Vagina (tissue), 2 donors: ENCODE measurements at regions not wholly inside any gene's neighbourhood (a gene's known extent, or its start where the extent isn't known, plus 50 kb on each side); places are given as distances from the start of the nearest gene placed in this dataset.

Source experiments
- CTCF ChIP-seq, 3 experiments: fragments of 450-650 bp in 2 of 3; fragments of 200-600 bp in 1 of 3; sonication (generic) in 1 of 3; IDR thresholded peaks; one replicate each; pipeline ENCODE4 v1.5.1; 2017 to 2019; ENCODE audit warnings: antibody characterized with exemption in 3 of 3, mild to moderate bottlenecking in 2 of 3, moderate library complexity in 2 of 3
- POLR2A ChIP-seq, 2 donors: fragments of 450-650 bp; IDR thresholded peaks; one replicate each; pipeline ENCODE4 v1.6.1; 2017; ENCODE audit warnings: antibody characterized with exemption in 2 of 2, mild to moderate bottlenecking in 2 of 2, moderate library complexity in 2 of 2

GRCh38 chr2:180482696-180483095, 475.6 kb upstream of the CWC22 start:
- TF ChIP-seq CTCF (IDR thresholded peaks at IDR 0.05) (no peak), POLR2A (IDR thresholded peaks at IDR 0.05) (no peak)
